Peyer's patch (tissue), 4 donors: ENCODE measurements at regions not wholly inside any gene's neighbourhood (a gene's known extent, or its start where the extent isn't known, plus 50 kb on each side); places are given as distances from the start of the nearest gene placed in this dataset.

Source experiments
- DNase-seq, 3 donors: peaks; one replicate each; pipeline ENCODE4 v3.0.0-alpha.2; 2017 to 2019
- H3K27ac ChIP-seq, 4 donors: fragments of 200-600 bp; sonication (generic); one replicate each; pipeline ENCODE4 v1.5.1; 2016 to 2019
- H3K27me3 ChIP-seq, 2 donors: fragments of 200-600 bp; sonication (generic); one replicate each; pipeline ENCODE4 v1.5.1; 2019
- H3K36me3 ChIP-seq, 3 donors: fragments of 200-600 bp; sonication (generic); one replicate each; pipeline ENCODE4 v1.5.1; 2016 to 2019
- H3K4me1 ChIP-seq, 4 donors: fragments of 200-600 bp; sonication (generic); one replicate each; pipeline ENCODE4 v1.5.1; 2016 to 2019
- H3K4me3 ChIP-seq, 4 donors: fragments of 200-600 bp; sonication (generic); 1 replicate in 3 of 4; 2 replicates in 1 of 4; pipeline ENCODE4 v1.5.1; 2016 to 2019; ENCODE audit warnings: mild to moderate bottlenecking in 1 of 4
- H3K9me3 ChIP-seq, 4 donors: fragments of 200-600 bp; sonication (generic); one replicate each; pipeline ENCODE4 v1.5.1; 2016 to 2019; ENCODE audit warnings: mild to moderate bottlenecking in 1 of 4
- CTCF ChIP-seq, 6 experiments: fragments of 450-650 bp in 4 of 6; fragments of 200-600 bp in 2 of 6; sonication (generic) in 1 of 6; IDR thresholded peaks; one replicate each; pipeline ENCODE4 v1.5.1; 2017 to 2019; ENCODE audit warnings: antibody characterized with exemption in 6 of 6, mild to moderate bottlenecking in 3 of 6, moderate library complexity in 1 of 6
- POLR2A ChIP-seq, 2 donors: fragments of 450-650 bp; IDR thresholded peaks; one replicate each; pipeline ENCODE4 v1.5.1; 2017; ENCODE audit warnings: antibody characterized with exemption in 2 of 2, mild to moderate bottlenecking in 2 of 2, moderate library complexity in 2 of 2

GRCh38 chr7:109745677-109746410 lies 1176.2 kb downstream of the DNAJB9 start:
- Histone ChIP-seq H3K27me3 (no peaks in the 10 kb centered on the region), H3K9me3 (no peaks in the 10 kb centered on the region), H3K4me1 (no peaks in the 10 kb centered on the region), H3K4me3 (no peak overlapping the region), H3K36me3 (no peaks in the 10 kb centered on the region), H3K27ac (no peak overlapping the region)
- no peak for DNase-seq
- TF ChIP-seq CTCF (IDR thresholded peaks at IDR 0.05): no peak
- no peak for TF ChIP-seq POLR2A (IDR thresholded peaks at IDR 0.05)

- no peaks in the 10 kb centered on the region for H3K4me1 ChIP-seq
- no peak overlapping the region for H3K4me3 ChIP-seq
- no peaks in the 10 kb centered on the region for H3K9me3 ChIP-seq
- H3K27me3 ChIP-seq: no peaks in the 10 kb centered on the region
- no peaks in the 10 kb centered on the region for H3K36me3 ChIP-seq
- H3K27ac ChIP-seq: no peak overlapping the region
- TF ChIP-seq CTCF (IDR thresholded peaks at IDR 0.05) (no peak), POLR2A (IDR thresholded peaks at IDR 0.05) (no peak)
- DNase-seq: no peak
Observed at GRCh38 chr7:109751241-109751640, 1181.6 kb downstream of the DNAJB9 start.

- no peak overlapping the region for H3K4me3 ChIP-seq
- no peaks in the 10 kb centered on the region for H3K4me1 ChIP-seq
- TF ChIP-seq CTCF (IDR thresholded peaks at IDR 0.05) (no peak), POLR2A (IDR thresholded peaks at IDR 0.05) (no peak)
- H3K27me3 ChIP-seq: no peaks in the 10 kb centered on the region
- no peak overlapping the region for H3K27ac ChIP-seq
- no peaks in the 10 kb centered on the region for H3K36me3 ChIP-seq
- no peak for DNase-seq
- H3K9me3 ChIP-seq: no peaks in the 10 kb centered on the region
Observed at GRCh38 chr7:109752068-109752467, 1182.4 kb downstream of the DNAJB9 start.

- Histone ChIP-seq H3K9me3 (peaks cover 0 to 6% (median 0%) of the 10 kb centered on the region in 4 donors), H3K36me3 (no peaks in the 10 kb centered on the region), H3K4me1 (no peaks in the 10 kb centered on the region), H3K4me3 (no peak overlapping the region), H3K27ac (no peak overlapping the region), H3K27me3 (no peaks in the 10 kb centered on the region)
- DNase-seq: no peak
- no peak for TF ChIP-seq CTCF (IDR thresholded peaks at IDR 0.05)
- TF ChIP-seq POLR2A (IDR thresholded peaks at IDR 0.05): no peak
Observed at GRCh38 chr7:109757713-109758112, 1188.0 kb downstream of the DNAJB9 start.

GRCh38 chr7:109763611-109764010 lies 1193.9 kb downstream of the DNAJB9 start:
- no peak overlapping the region for H3K27ac ChIP-seq
- no peak for TF ChIP-seq CTCF (IDR thresholded peaks at IDR 0.05)
- no peak for TF ChIP-seq POLR2A (IDR thresholded peaks at IDR 0.05)
- H3K4me1 ChIP-seq: no peaks in the 10 kb centered on the region
- no peak overlapping the region for H3K4me3 ChIP-seq
- peaks cover 0 to 6% (median 0%) of the 10 kb centered on the region in 4 donors for H3K9me3 ChIP-seq
- no peak for DNase-seq
- H3K27me3 ChIP-seq: no peaks in the 10 kb centered on the region
- no peaks in the 10 kb centered on the region for H3K36me3 ChIP-seq
